Glutamatergic neuron (in vitro differentiated cells): ENCODE measurements at regions not wholly inside any gene's neighbourhood (a gene's known extent, or its start where the extent isn't known, plus 50 kb on each side); places are given as distances from the start of the nearest gene placed in this dataset.

ENCODE experiments used
- DNase-seq: peaks from one replicate; pipeline ENCODE4 v3.0.0; 2022
- H3K27ac Mint-ChIP-seq: one replicate; pipeline ENCODE4 v1.8.0; 2020; ENCODE audit warnings: mild to moderate bottlenecking, mixed read lengths, inconsistent platforms; ENCODE audit not compliant: unreplicated experiment
- H3K27me3 Mint-ChIP-seq: one replicate; pipeline ENCODE4 v1.8.0; 2020; ENCODE audit warnings: mild to moderate bottlenecking, moderate library complexity, mixed read lengths, inconsistent platforms; ENCODE audit not compliant: unreplicated experiment
- H3K36me3 Mint-ChIP-seq: one replicate; pipeline ENCODE4 v1.8.0; 2020; ENCODE audit warnings: mild to moderate bottlenecking, mixed read lengths, inconsistent platforms; ENCODE audit not compliant: unreplicated experiment
- H3K4me1 Mint-ChIP-seq: one replicate; pipeline ENCODE4 v1.8.0; 2020; ENCODE audit warnings: mild to moderate bottlenecking, low read depth, mixed read lengths, inconsistent platforms; ENCODE audit not compliant: unreplicated experiment
- H3K4me3 Mint-ChIP-seq: one replicate; pipeline ENCODE4 v1.8.0; 2020; ENCODE audit warnings: mild to moderate bottlenecking, mixed read lengths, inconsistent platforms; ENCODE audit not compliant: unreplicated experiment
- H3K9me3 Mint-ChIP-seq: one replicate; pipeline ENCODE4 v1.8.0; 2020; ENCODE audit warnings: mild to moderate bottlenecking, moderate library complexity, mixed read lengths, inconsistent platforms; ENCODE audit not compliant: unreplicated experiment
- TF ChIP-seq, protein P1 (sequence below): fragments of 200-600 bp; sonication (generic); IDR thresholded peaks from one replicate; pipeline ENCODE4 v1.5.0; 2021; ENCODE audit not compliant: partially characterized antibody, unreplicated experiment

DNA sequence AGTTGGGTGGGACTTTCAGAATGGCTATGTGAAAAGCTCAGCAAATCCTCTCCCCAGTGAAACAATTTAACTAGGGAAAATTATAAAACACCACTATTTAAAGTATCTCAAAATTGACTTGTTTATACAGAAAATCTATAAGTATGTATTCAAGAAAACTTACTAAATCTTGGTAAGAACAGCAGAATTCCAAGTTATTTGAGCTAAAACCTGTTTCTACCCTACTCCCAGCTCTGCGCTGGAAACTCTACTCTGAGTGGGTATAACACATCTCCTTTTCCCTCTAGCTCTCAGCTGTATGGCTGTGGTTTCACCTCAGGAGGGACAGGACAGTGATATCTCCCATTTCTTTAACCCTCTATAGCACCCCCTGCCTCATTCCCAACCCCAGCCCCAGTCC lies 295.2 kb upstream of the POGK start:
- peaks cover 2% of the 10 kb centered on the region for H3K9me3 Mint-ChIP-seq

DNA sequence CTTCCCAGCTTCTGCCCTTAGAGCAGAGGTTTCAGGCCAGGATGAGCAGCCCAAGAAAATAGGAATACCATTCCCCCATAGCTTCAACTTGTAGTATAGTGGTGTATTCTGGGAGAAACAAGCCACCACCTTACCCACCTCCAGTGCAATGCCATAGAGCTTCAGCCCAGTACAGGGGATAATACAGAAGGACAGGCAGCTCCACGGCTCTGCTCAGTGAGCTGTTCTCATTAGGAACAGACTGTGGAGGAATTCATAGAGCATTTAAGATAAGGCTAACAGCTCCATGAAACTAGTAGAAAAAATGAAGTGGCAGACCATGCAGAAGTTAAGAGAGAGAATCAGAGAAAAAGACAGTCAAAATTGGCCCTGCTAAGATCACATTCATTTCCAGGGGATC lies 294.7 kb upstream of the POGK start:
- no peak overlapping the region for H3K27ac Mint-ChIP-seq
- peaks cover 4% of the 10 kb centered on the region for H3K9me3 Mint-ChIP-seq
- no peaks in the 10 kb centered on the region for H3K4me1 Mint-ChIP-seq

More for the DNA sequence above, 295.2 kb upstream of the POGK start:
- TF ChIP-seq, protein P1, sequence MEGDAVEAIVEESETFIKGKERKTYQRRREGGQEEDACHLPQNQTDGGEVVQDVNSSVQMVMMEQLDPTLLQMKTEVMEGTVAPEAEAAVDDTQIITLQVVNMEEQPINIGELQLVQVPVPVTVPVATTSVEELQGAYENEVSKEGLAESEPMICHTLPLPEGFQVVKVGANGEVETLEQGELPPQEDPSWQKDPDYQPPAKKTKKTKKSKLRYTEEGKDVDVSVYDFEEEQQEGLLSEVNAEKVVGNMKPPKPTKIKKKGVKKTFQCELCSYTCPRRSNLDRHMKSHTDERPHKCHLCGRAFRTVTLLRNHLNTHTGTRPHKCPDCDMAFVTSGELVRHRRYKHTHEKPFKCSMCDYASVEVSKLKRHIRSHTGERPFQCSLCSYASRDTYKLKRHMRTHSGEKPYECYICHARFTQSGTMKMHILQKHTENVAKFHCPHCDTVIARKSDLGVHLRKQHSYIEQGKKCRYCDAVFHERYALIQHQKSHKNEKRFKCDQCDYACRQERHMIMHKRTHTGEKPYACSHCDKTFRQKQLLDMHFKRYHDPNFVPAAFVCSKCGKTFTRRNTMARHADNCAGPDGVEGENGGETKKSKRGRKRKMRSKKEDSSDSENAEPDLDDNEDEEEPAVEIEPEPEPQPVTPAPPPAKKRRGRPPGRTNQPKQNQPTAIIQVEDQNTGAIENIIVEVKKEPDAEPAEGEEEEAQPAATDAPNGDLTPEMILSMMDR: no peak
- no peak overlapping the region for H3K27ac Mint-ChIP-seq
- H3K36me3 Mint-ChIP-seq: no peaks in the 10 kb centered on the region
- DNase-seq: no peak
- H3K4me3 Mint-ChIP-seq: no peak overlapping the region
- no peaks in the 10 kb centered on the region for H3K4me1 Mint-ChIP-seq
- H3K27me3 Mint-ChIP-seq: peaks cover 1% of the 10 kb centered on the region

DNA sequence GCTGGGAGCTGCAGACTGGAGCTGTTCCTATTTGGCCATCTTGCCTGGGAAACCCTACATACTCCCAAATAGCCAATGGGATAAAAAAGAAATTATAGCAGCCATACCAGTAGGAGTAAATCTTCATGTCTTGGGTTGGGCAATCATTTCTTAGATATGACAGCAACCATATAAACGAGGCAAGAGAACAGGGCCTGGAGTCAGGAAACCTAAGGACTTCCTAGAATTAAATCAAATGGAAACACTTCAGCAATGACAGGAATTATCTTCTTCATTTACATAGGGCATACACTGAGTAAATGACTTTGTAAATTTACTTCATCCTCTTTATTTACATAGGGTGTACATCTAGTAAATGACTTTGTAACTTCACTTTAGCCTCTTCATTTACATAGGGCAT lies 286.6 kb upstream of the POGK start:
- TF ChIP-seq, protein P1: no peak
- Mint-ChIP-seq H3K9me3 (peaks cover 3% of the 10 kb centered on the region), H3K36me3 (peaks cover 7% of the 10 kb centered on the region), H3K4me3 (no peak overlapping the region), H3K27ac (no peak overlapping the region), H3K27me3 (no peaks in the 10 kb centered on the region), H3K4me1 (no peaks in the 10 kb centered on the region)
- no peak for DNase-seq

More for the DNA sequence above, 294.7 kb upstream of the POGK start:
- Mint-ChIP-seq H3K36me3 (no peaks in the 10 kb centered on the region), H3K27me3 (peaks cover 1% of the 10 kb centered on the region), H3K4me3 (no peak overlapping the region)
- no peak for DNase-seq
- TF ChIP-seq, protein P1: no peak

DNA sequence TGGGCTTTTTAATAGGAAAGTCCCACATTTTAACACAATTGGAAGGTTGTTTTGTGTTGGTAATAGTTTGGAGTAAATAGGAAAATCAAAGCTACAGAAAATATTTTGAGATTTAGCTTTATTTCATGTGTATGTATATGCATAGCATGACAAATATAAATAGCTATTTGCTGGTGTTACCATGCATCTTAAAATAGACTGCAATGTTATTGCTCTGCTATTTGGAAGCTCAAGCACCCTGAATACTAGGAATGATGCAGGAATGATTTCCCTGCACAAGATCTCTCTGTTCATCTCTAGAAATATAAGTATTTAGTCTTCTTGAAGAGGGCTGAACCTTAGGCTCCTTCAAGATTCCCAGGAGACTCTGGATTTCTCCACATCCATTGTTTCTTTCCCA lies 268.3 kb upstream of the POGK start:
- Mint-ChIP-seq H3K36me3 (no peaks in the 10 kb centered on the region), H3K4me1 (no peaks in the 10 kb centered on the region), H3K27ac (no peak overlapping the region), H3K27me3 (peaks cover 2% of the 10 kb centered on the region), H3K9me3 (no peaks in the 10 kb centered on the region), H3K4me3 (no peak overlapping the region)
- TF ChIP-seq, protein P1: no peak
- no peak for DNase-seq

DNA sequence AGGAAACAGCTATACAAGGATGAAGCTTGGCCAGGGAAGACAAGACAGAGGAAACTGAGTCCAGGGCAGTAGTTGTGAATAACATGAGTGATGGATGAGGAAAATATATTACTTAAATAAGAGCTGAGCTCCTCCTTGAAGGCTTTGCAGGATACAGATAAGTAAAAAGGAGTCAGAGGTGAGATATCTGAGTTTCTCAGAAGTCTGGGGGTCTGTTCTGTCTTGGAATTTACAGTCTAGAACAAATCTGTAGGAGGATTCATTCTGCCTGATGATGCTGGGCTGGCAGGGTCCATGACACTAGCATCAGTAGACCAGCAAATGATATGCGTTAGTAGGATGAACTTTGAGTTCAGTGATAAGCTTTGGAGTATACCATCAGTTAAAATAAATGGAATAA lies 266.1 kb upstream of the POGK start:
- no peaks in the 10 kb centered on the region for H3K4me1 Mint-ChIP-seq
- H3K27me3 Mint-ChIP-seq: no peaks in the 10 kb centered on the region
- TF ChIP-seq, protein P1: no peak
- DNase-seq: no peak
- H3K36me3 Mint-ChIP-seq: no peaks in the 10 kb centered on the region
- no peak overlapping the region for H3K27ac Mint-ChIP-seq
- H3K9me3 Mint-ChIP-seq: no peaks in the 10 kb centered on the region
- H3K4me3 Mint-ChIP-seq: no peak overlapping the region
